OCI-LY3 (cell line): ENCODE measurements at regions not wholly inside any gene's neighbourhood (a gene's known extent, or its start where the extent isn't known, plus 50 kb on each side); places are given as distances from the start of the nearest gene placed in this dataset.

Source experiments
- H2AFZ ChIP-seq: fragments of 200-600, 300-600 bp; shearing (Covaris generic); 2 replicates; pipeline ENCODE4 v1.6.0; 2014; ENCODE audit warnings: antibody characterized with exemption, low read depth, low read length
- H3K27ac ChIP-seq: fragments of 200-600, 300-600 bp; sonication (generic); 2 replicates; pipeline ENCODE4 v1.5.1; 2014; ENCODE audit warnings: mild to moderate bottlenecking, low read length, moderate library complexity, mixed read lengths
- H3K27me3 ChIP-seq: fragments of 200-600, 300-600 bp; sonication (generic); 2 replicates; pipeline ENCODE4 v1.6.1; 2014; ENCODE audit warnings: low read depth, low read length, mixed read lengths
- H3K36me3 ChIP-seq: fragments of 200-600, 300-600 bp; sonication (generic); replicated peaks from 2 replicates; pipeline ENCODE3; 2014; ENCODE audit warnings: low read depth, low read length, mixed read lengths
- H3K4me1 ChIP-seq: fragments of 300-600, 200-600 bp; sonication (generic); 2 replicates; pipeline ENCODE4 v1.6.1; 2014; ENCODE audit warnings: low read length, mixed read lengths
- H3K4me2 ChIP-seq: fragments of 200-600, 300-600 bp; sonication (generic); 2 replicates; pipeline ENCODE4 v1.6.1; 2014; ENCODE audit warnings: low read length, mixed read lengths
- H3K4me3 ChIP-seq: fragments of 300-600, 200-600 bp; sonication (generic); 2 replicates; pipeline ENCODE4 v1.5.1; 2014; ENCODE audit warnings: antibody characterized with exemption, mild to moderate bottlenecking, low read length, moderate library complexity
- H3K79me2 ChIP-seq: fragments of 300-600, 200-600 bp; shearing (Covaris generic); 2 replicates; pipeline ENCODE4 v1.6.1; 2014; ENCODE audit warnings: mild to moderate bottlenecking, low read length, mixed read lengths
- H3K9ac ChIP-seq: fragments of 300-600, 200-600 bp; shearing (Covaris generic); 2 replicates; pipeline ENCODE4 v1.6.0; 2014; ENCODE audit warnings: mild to moderate bottlenecking, low read length, moderate library complexity
- H3K9me3 ChIP-seq: fragments of 200-600, 300-600 bp; shearing (Covaris generic); 2 replicates; pipeline ENCODE4 v1.6.1; 2014; ENCODE audit warnings: low read length, mixed read lengths; ENCODE audit not compliant: insufficient read depth
- H4K20me1 ChIP-seq: fragments of 200-600, 300-600 bp; sonication (generic); 2 replicates; pipeline ENCODE4 v1.6.1; 2016; ENCODE audit warnings: low read length, mixed read lengths; ENCODE audit not compliant: insufficient read depth
- EZH2phosphoT487 ChIP-seq: fragments of 200-600 bp; shearing (Covaris generic); IDR thresholded peaks from 2 replicates; pipeline ENCODE4 v1.6.1; 2018; ENCODE audit warnings: antibody characterized with exemption, mixed run types, low read depth
- TF ChIP-seq, protein P1 (sequence below): fragments of 200-600, 300-600 bp; sonication (generic); IDR thresholded peaks from 2 replicates; pipeline ENCODE4 v1.5.1; 2014; ENCODE audit warnings: antibody characterized with exemption, low read length, low read depth

DNA sequence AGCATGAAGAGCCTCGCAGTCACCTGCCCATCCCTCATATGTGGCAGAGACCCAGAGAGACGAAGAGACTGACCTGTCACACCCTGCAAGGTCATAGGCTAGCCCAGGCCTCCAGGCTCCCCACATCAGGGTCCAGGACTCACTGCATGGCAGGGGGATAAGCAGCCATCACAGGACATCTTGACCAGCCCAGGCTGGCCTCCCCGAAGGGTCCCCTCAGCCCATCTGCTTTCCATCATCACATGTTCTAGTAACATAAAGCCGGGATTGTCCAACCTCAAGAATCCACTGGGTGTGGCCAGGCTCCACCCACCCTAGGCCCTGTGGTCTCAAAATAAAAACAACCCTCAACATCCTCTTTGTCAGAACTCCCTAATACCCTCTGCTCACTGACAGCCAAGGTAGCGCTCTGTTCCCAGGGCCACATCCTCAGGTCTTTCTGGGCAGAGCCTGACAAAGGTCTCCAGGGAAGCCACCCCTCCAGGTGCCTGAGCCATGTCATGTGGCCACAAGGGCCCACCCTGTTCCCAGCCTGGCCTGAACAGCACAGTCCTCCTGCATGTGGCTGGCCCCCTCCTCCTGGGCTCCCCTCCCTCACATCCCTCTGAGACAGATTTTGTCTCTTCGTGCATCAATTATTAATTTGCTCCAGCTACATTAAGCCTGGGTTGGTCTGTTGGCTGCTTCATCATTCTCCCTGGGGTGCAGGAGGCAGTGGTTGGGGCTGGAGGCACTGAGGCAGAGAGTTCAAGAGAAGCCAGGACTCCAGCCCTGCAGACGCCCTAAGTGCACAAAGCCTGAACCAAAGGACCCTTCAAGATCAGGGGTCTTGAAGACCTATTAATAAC is 131.8 kb upstream of the UNC5B start:
- TF ChIP-seq, protein P1, sequence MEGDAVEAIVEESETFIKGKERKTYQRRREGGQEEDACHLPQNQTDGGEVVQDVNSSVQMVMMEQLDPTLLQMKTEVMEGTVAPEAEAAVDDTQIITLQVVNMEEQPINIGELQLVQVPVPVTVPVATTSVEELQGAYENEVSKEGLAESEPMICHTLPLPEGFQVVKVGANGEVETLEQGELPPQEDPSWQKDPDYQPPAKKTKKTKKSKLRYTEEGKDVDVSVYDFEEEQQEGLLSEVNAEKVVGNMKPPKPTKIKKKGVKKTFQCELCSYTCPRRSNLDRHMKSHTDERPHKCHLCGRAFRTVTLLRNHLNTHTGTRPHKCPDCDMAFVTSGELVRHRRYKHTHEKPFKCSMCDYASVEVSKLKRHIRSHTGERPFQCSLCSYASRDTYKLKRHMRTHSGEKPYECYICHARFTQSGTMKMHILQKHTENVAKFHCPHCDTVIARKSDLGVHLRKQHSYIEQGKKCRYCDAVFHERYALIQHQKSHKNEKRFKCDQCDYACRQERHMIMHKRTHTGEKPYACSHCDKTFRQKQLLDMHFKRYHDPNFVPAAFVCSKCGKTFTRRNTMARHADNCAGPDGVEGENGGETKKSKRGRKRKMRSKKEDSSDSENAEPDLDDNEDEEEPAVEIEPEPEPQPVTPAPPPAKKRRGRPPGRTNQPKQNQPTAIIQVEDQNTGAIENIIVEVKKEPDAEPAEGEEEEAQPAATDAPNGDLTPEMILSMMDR = no peak
- no peak for TF ChIP-seq EZH2phosphoT487

DNA sequence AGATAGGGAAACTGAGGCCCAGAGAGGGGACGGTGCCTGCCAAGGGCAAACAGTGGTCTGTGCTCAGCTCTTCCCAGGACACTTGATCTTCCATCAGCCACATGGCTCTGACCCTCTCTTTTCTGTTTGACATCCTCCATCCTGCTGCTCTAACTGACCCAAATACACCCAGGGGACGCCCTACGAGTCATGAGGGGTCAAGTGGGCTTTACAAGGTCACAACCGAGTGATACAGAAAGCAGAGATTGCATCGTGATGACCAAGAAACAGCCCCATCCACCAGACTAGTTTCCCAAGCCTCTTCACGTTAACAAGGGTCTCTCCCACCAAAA is 131.2 kb upstream of the UNC5B start:
- no peaks in the 10 kb centered on the region for H4K20me1 ChIP-seq
- H3K4me1 ChIP-seq = no peaks in the 10 kb centered on the region
- H3K4me3 ChIP-seq = no peak overlapping the region
- H3K9ac ChIP-seq = no peak overlapping the region
- H2AFZ ChIP-seq = no peak overlapping the region
- no peaks in the 10 kb centered on the region for H3K79me2 ChIP-seq
- no peaks in the 10 kb centered on the region for H3K36me3 ChIP-seq
- H3K27ac ChIP-seq = no peak overlapping the region
- H3K27me3 ChIP-seq = no peaks in the 10 kb centered on the region
- no peak overlapping the region for H3K4me2 ChIP-seq
- H3K9me3 ChIP-seq = no peaks in the 10 kb centered on the region
- no peak for TF ChIP-seq EZH2phosphoT487
- TF ChIP-seq, protein P1 = no peak

More for the DNA sequence above, 131.8 kb upstream of the UNC5B start:
- Histone ChIP-seq H3K36me3 (no peaks in the 10 kb centered on the region), H3K4me3 (no peak overlapping the region), H3K27ac (no peak overlapping the region), H3K9me3 (no peaks in the 10 kb centered on the region), H3K4me2 (no peak overlapping the region), H4K20me1 (no peaks in the 10 kb centered on the region), H3K27me3 (no peaks in the 10 kb centered on the region), H3K4me1 (no peaks in the 10 kb centered on the region), H2AFZ (no peak overlapping the region), H3K9ac (no peak overlapping the region), H3K79me2 (no peaks in the 10 kb centered on the region)

DNA sequence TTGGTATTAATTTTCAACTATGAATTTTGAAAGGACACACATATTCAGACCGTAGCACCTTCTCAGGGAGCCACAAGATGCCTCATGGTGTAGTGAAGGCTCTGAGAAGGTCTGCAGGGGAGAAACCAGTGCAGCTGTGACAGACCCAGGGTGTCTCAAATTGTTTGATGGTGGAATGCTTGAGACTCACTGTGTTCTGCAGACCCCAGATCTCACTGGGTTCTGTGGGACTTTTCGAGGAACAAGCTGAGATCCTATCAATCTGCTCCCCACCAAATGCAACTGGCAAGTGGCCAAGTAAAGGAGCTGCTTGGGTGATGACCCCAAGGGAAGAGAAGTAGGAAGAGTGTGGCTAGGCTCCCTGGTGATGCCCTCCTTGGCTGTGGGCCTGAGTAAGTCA is 130.5 kb upstream of the UNC5B start:
- no peak overlapping the region for H3K27ac ChIP-seq
- no peaks in the 10 kb centered on the region for H3K4me1 ChIP-seq
- TF ChIP-seq, protein P1 = no peak
- no peak for TF ChIP-seq EZH2phosphoT487
- H3K4me3 ChIP-seq = no peak overlapping the region
- H3K4me2 ChIP-seq = no peak overlapping the region
- H2AFZ ChIP-seq = no peak overlapping the region
- H3K79me2 ChIP-seq = no peaks in the 10 kb centered on the region
- H3K27me3 ChIP-seq = no peaks in the 10 kb centered on the region
- no peaks in the 10 kb centered on the region for H3K36me3 ChIP-seq
- H3K9me3 ChIP-seq = no peaks in the 10 kb centered on the region
- H3K9ac ChIP-seq = no peak overlapping the region
- no peaks in the 10 kb centered on the region for H4K20me1 ChIP-seq

DNA sequence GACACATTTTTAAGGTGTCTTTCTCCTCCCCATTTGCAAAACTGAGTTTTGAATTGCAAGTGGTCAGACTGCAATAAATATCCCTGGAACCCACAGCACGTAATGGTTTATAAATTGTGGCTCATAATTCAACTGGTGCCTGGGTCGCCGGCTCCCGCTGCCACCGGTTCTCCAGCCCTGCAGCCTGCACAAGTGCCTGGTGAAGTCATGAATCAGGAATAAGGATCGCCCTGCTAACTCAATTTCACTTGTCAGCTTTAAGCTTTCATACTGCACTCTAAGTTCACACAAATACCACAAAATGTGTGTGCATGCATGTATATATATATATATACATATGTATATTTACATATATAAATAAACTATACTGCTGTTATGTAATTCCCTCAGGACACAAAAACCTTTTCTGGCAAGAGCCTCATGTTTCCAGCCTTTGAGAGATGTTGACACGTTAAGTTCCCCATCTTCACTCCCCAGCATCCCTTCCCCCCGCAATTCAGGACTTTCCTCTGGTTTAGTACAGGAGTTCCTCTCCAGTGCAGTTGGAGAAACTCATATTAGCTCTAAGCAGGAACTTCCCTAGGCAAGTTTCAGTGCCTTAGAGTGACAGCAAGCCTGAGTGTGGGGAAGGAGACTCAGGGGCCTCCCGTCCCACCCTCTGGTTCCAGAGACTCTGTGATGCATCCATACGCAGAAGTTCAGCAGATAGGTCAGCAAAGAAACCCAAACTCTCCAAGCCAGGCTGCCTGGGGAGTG is 129.2 kb upstream of the UNC5B start:
- H3K9ac ChIP-seq = no peak overlapping the region
- H3K36me3 ChIP-seq = no peaks in the 10 kb centered on the region
- no peak overlapping the region for H3K27ac ChIP-seq

More for the DNA sequence above, 129.2 kb upstream of the UNC5B start:
- no peaks in the 10 kb centered on the region for H3K9me3 ChIP-seq
- H3K4me1 ChIP-seq = no peaks in the 10 kb centered on the region
- H3K4me3 ChIP-seq = no peak overlapping the region
- no peak overlapping the region for H2AFZ ChIP-seq
- no peaks in the 10 kb centered on the region for H3K79me2 ChIP-seq
- TF ChIP-seq, protein P1 = no peak
- no peak overlapping the region for H3K4me2 ChIP-seq
- H4K20me1 ChIP-seq = no peaks in the 10 kb centered on the region
- H3K27me3 ChIP-seq = no peaks in the 10 kb centered on the region
